ENCODE measurements at regions not wholly inside any gene's neighbourhood (a gene's known extent, or its start where the extent isn't known, plus 50 kb on each side); places are given as distances from the start of the nearest gene placed in this dataset.

DNA sequence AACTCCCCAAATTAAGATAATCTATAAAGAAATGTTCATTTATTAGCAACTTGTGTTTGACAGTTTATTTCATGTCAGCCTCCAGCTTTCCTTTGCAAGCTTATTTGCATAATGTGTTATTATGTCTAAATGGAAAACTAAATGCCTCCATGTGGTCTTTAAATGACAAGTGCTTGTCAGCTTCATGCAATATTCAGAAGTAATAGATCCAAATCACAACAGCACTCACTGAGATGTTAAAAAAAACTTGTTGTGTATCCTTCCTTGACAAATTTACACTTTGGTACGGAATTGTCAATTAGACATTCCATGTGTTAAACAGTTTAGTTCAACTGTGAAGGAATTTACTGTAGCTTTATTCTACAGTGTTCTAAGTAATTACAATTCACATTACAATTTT is 124.4 kb upstream of the PTBP2 start:
- TF ChIP-seq, protein P1, sequence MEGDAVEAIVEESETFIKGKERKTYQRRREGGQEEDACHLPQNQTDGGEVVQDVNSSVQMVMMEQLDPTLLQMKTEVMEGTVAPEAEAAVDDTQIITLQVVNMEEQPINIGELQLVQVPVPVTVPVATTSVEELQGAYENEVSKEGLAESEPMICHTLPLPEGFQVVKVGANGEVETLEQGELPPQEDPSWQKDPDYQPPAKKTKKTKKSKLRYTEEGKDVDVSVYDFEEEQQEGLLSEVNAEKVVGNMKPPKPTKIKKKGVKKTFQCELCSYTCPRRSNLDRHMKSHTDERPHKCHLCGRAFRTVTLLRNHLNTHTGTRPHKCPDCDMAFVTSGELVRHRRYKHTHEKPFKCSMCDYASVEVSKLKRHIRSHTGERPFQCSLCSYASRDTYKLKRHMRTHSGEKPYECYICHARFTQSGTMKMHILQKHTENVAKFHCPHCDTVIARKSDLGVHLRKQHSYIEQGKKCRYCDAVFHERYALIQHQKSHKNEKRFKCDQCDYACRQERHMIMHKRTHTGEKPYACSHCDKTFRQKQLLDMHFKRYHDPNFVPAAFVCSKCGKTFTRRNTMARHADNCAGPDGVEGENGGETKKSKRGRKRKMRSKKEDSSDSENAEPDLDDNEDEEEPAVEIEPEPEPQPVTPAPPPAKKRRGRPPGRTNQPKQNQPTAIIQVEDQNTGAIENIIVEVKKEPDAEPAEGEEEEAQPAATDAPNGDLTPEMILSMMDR (IDR thresholded peaks at IDR 0.05) = no peak
- no peak for TF ChIP-seq POLR2AphosphoS5 (IDR thresholded peaks at IDR 0.05)
- TF ChIP-seq POLR2A (IDR thresholded peaks at IDR 0.05; ENCODE audit: low read depth) = no peak
- TF ChIP-seq EP300 (IDR thresholded peaks at IDR 0.05) = no peak
